ENCODE measurements at regions not wholly inside any gene's neighbourhood (a gene's known extent, or its start where the extent isn't known, plus 50 kb on each side); places are given as distances from the start of the nearest gene placed in this dataset.
"Not testable (repeated sequence)": the region's sequence is repeated elsewhere in the genome, so short reads cannot be mapped to it uniquely, and the experiment has no call there.

DNA sequence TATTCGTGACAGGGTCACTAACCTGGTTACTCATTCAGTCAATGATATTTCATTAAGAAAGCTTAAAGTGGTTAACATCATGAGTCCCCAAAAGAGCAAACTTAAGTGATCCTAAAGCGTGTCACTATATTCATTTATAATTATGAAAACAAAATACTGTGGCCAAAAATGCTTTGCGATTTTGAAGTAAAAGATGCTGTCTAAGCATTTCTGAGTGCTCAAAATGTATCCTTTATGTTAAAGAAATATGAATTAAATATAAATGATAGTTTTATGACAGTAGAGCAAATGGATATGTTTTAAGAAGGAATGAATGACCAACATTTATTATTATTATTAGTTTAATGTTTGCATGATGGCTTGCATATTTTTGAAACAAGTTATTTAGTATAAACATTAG is 72.6 kb upstream of the CDC42EP3 start:
- Histone ChIP-seq H2AFZ (ENCODE audit: low read length) (no peak overlapping the region), H3K4ac (ENCODE audit: low read depth, low read length) (no peak overlapping the region), H4K8ac (replicated peaks; ENCODE audit: insufficient read length, low read depth, low read length) (no peak overlapping the region), H3K56ac (ENCODE audit: insufficient read length, low read depth, low read length) (no peak overlapping the region), H2BK12ac (ENCODE audit: insufficient read length, low read depth, low read length) (no peak overlapping the region), H3K79me1 (ENCODE audit: insufficient read depth, low read depth, low read length, poor library complexity, severe bottlenecking) (no peaks in the 10 kb centered on the region), H2BK5ac (ENCODE audit: insufficient read length, low read length) (no peak overlapping the region), H3K9ac (ENCODE audit: extremely low read depth, insufficient read length, low read length) (no peak overlapping the region), H3K9me3 (ENCODE audit: control insufficient read depth, low read depth, low read length) (no peaks in the 10 kb centered on the region), H3K23me2 (ENCODE audit: insufficient read length, low read depth, low read length, poor library complexity, severe bottlenecking) (no peaks in the 10 kb centered on the region), H2BK15ac (ENCODE audit: low read depth, low read length) (no peak overlapping the region), H3K14ac (ENCODE audit: insufficient read depth, low read length) (no peak overlapping the region), H4K91ac (ENCODE audit: insufficient read length, low read depth, low read length) (no peak overlapping the region), H3K4me2 (ENCODE audit: insufficient read depth, insufficient read length, low read length) (no peak overlapping the region), H3K79me2 (ENCODE audit: insufficient read depth, low read length) (no peaks in the 10 kb centered on the region), H3K23ac (ENCODE audit: insufficient read length, low read depth, low read length) (no peak overlapping the region), H3K4me1 (ENCODE audit: insufficient read depth, low read length) (no peaks in the 10 kb centered on the region), H2BK20ac (ENCODE audit: low read depth, low read length, poor library complexity, severe bottlenecking) (no peak overlapping the region), H3K27ac (ENCODE audit: insufficient read length, low read depth, low read length) (no peak overlapping the region), H3K27me3 (ENCODE audit: insufficient read depth, low read length) (no peaks in the 10 kb centered on the region), H3K18ac (ENCODE audit: insufficient read length, low read depth, low read length) (no peak overlapping the region), H2BK120ac (ENCODE audit: low read depth, low read length, poor library complexity, severe bottlenecking) (no peak overlapping the region), H3T11ph (ENCODE audit: low read length) (no peak overlapping the region), H2AK5ac (ENCODE audit: insufficient read length, low read length) (no peak overlapping the region), H4K20me1 (ENCODE audit: control insufficient read depth, insufficient read depth, insufficient read length) (no peaks in the 10 kb centered on the region), H4K5ac (ENCODE audit: insufficient read length, low read depth, low read length) (no peak overlapping the region)
- Mint-ChIP-seq H3K4me3 (no peak overlapping the region), H3K27me3 (ENCODE audit: low read depth) (no peaks in the 10 kb centered on the region), H3K27ac (no peak overlapping the region), H3K36me3 (ENCODE audit: insufficient read depth in 1 of 3, low read depth in 3 of 3) (no peaks in the 10 kb centered on the region; a peak in 1 of 7 replicates), H3K4me1 (0 out of 4 replicates have a peak, but pooled peaks cover 0 to 4% of the 10 kb centered on the region in 2 experiments), H3K9me3 (no peaks in the 10 kb centered on the region; a peak in 1 of 5 replicates)
- no CpG with 5 or more reads among the region's 3 CpGs for WGBS (ENCODE audit: extremely low coverage, insufficient read length, low lambda C conversion rate)
- DNase-seq: no peak
- TF ChIP-seq CTCF (conservative IDR thresholded peaks at IDR 0.05): no peak

- H2BK120ac ChIP-seq (ENCODE audit: low read depth, low read length, poor library complexity, severe bottlenecking); H2BK20ac ChIP-seq (ENCODE audit: low read depth, low read length, poor library complexity, severe bottlenecking); H3K4me2 ChIP-seq (ENCODE audit: insufficient read depth, insufficient read length, low read length); H2BK5ac ChIP-seq (ENCODE audit: insufficient read length, low read length); H3K9ac ChIP-seq (ENCODE audit: extremely low read depth, insufficient read length, low read length); H2AK5ac ChIP-seq (ENCODE audit: insufficient read length, low read length); H3K27ac Mint-ChIP-seq; H3K23me2 ChIP-seq (ENCODE audit: insufficient read length, low read depth, low read length, poor library complexity, severe bottlenecking); H3K4me1 ChIP-seq (ENCODE audit: insufficient read depth, low read length); H4K5ac ChIP-seq (ENCODE audit: insufficient read length, low read depth, low read length); H3K36me3 Mint-ChIP-seq (ENCODE audit: insufficient read depth in 1 of 3, low read depth in 3 of 3); H4K20me1 ChIP-seq (ENCODE audit: control insufficient read depth, insufficient read depth, insufficient read length); H3K4ac ChIP-seq (ENCODE audit: low read depth, low read length); DNase-seq; H3K14ac ChIP-seq (ENCODE audit: insufficient read depth, low read length); H4K91ac ChIP-seq (ENCODE audit: insufficient read length, low read depth, low read length); H3T11ph ChIP-seq (ENCODE audit: low read length); H3K79me1 ChIP-seq (ENCODE audit: insufficient read depth, low read depth, low read length, poor library complexity, severe bottlenecking); H2BK15ac ChIP-seq (ENCODE audit: low read depth, low read length); H3K23ac ChIP-seq (ENCODE audit: insufficient read length, low read depth, low read length); H3K27me3 Mint-ChIP-seq (ENCODE audit: low read depth); H3K9me3 Mint-ChIP-seq; H4K8ac ChIP-seq (replicated peaks; ENCODE audit: insufficient read length, low read depth, low read length); H3K79me2 ChIP-seq (ENCODE audit: insufficient read depth, low read length); H3K56ac ChIP-seq (ENCODE audit: insufficient read length, low read depth, low read length); H2AFZ ChIP-seq (ENCODE audit: low read length); H3K4me3 Mint-ChIP-seq; H3K18ac ChIP-seq (ENCODE audit: insufficient read length, low read depth, low read length); H3K27ac ChIP-seq (ENCODE audit: insufficient read length, low read depth, low read length); H3K27me3 ChIP-seq (ENCODE audit: insufficient read depth, low read length); H3K4me1 Mint-ChIP-seq; H3K9me3 ChIP-seq (ENCODE audit: control insufficient read depth, low read depth, low read length); H2BK12ac ChIP-seq (ENCODE audit: insufficient read length, low read depth, low read length): not testable (repeated sequence)
These were observed 73.5 kb upstream of the CDC42EP3 start for GRCh38 chr2:37744961-37745360.
